K562 (cell line): ENCODE measurements at regions not wholly inside any gene's neighbourhood (a gene's known extent, or its start where the extent isn't known, plus 50 kb on each side); places are given as distances from the start of the nearest gene placed in this dataset.

Source experiments
- ATAC-seq: fragments of 200-7000 bp; cut with Tn5 transposase; 3 replicates; pipeline ENCODE4 v1.9.1; 2020; ENCODE audit warnings: moderate library complexity
- BruUV-seq: library from RNA; stranded (reverse); fragments of 400-500 nt; replicated peaks from 2 replicates; lab custom pipeline; 2021; lab: Mats Ljungman, UMichigan
- CTCF ChIA-PET: fragments of 300-600 bp; formaldehyde crosslinking; extraction: SDS; loops from one replicate; lab custom pipeline; 2021; ENCODE audit warnings: low intra/inter-chr PET ratio; lab: Yijun Ruan, JAX
- POLR2A ChIA-PET: fragments of 300-600, 350-650 bp; sonication (Branson Sonifier 250); formaldehyde crosslinking; extraction: SDS; loops from one replicate; lab custom pipeline; 2021; ENCODE audit warnings: antibody characterized with exemption, inconsistent platforms; lab: Yijun Ruan, JAX
- DNase-seq, 4 experiments: peaks; one replicate each; pipeline versions ENCODE4 v3.0.0 to v3.0.0-alpha.2; 2011 to 2018; ENCODE audit warnings: low spot score in 3 of 4, mixed read lengths in 3 of 4; ENCODE audit errors: extremely low read depth in 1 of 4
- FAIRE-seq: peaks from 2 replicates; lab custom pipeline; 2011; peaks lifted over from hg19 to GRCh38; lab: Jason Lieb, UNC
- H2AFZ ChIP-seq: 2 replicates; pipeline ENCODE4 v1.6.0; 2011; ENCODE audit warnings: low read depth, low read length, control low read depth, inconsistent platforms
- H3K27ac ChIP-seq: fragments of 200-600 bp; 3 replicates; pipeline ENCODE4 v1.8.0; 2011; ENCODE audit warnings: low read depth, mild to moderate bottlenecking, control low read depth, inconsistent platforms, low read length, moderate library complexity, mixed read lengths; ENCODE audit errors: extremely low read depth
- H3K27me3 ChIP-seq, 2 experiments: fragments of 300-600 bp in 1 of 2; 2 replicates in 1 of 2; 3 replicates in 1 of 2; pipeline versions ENCODE4 v1.6.0 to v1.8.0; 2011; ENCODE audit warnings: inconsistent platforms in 2 of 2, low read length in 2 of 2, mild to moderate bottlenecking in 1 of 2, mixed read lengths in 1 of 2, moderate library complexity in 1 of 2; ENCODE audit not compliant: control insufficient read depth in 2 of 2, insufficient read depth in 2 of 2
- H3K36me3 ChIP-seq: fragments of 300-600 bp; 3 replicates; pipeline ENCODE4 v1.8.0; 2011; ENCODE audit warnings: mild to moderate bottlenecking, low read length, inconsistent platforms; ENCODE audit not compliant: control insufficient read depth, insufficient read depth
- H3K4me1 ChIP-seq, 2 experiments: fragments of 200-600 bp in 1 of 2; replicated peaks in 1 of 2; 2 replicates in 1 of 2; 3 replicates in 1 of 2; pipeline versions ENCODE4 v1.5.1 to v1.8.0; 2011; ENCODE audit warnings: inconsistent platforms in 2 of 2, low read length in 2 of 2, mild to moderate bottlenecking in 1 of 2, mixed read lengths in 1 of 2, moderate library complexity in 1 of 2; ENCODE audit not compliant: control insufficient read depth in 2 of 2, insufficient read depth in 2 of 2
- H3K4me2 ChIP-seq: 2 replicates; pipeline ENCODE4 v1.6.1; 2011; ENCODE audit warnings: low read length, control low read depth, inconsistent platforms, mixed read lengths; ENCODE audit not compliant: insufficient read depth
- H3K4me3 ChIP-seq: fragments of 200-600 bp; sonication (generic), shearing (Covaris generic); 2 replicates; pipeline ENCODE4 v1.5.1; 2016; ENCODE audit warnings: control low read depth, inconsistent platforms
- H3K79me2 ChIP-seq: fragments of 200-600 bp; 3 replicates; pipeline ENCODE4 v1.8.0; 2011; ENCODE audit warnings: low read length, inconsistent platforms; ENCODE audit not compliant: control insufficient read depth, insufficient read depth
- H3K9ac ChIP-seq, 2 experiments: 2 replicates each; pipeline versions ENCODE4 v1.6.0 to v1.6.1; 2011; ENCODE audit warnings: low read depth in 2 of 2, low read length in 2 of 2, control low read depth in 1 of 2, inconsistent platforms in 1 of 2, mild to moderate bottlenecking in 1 of 2, mixed read lengths in 1 of 2; ENCODE audit not compliant: insufficient read depth in 1 of 2
- H3K9me1 ChIP-seq: one replicate; pipeline ENCODE4 v1.6.0; 2011; ENCODE audit warnings: inconsistent platforms, mild to moderate bottlenecking, low read length, moderate library complexity; ENCODE audit not compliant: control insufficient read depth, insufficient read depth
- H3K9me3 ChIP-seq: replicated peaks from 2 replicates; pipeline ENCODE4 v1.5.1; 2011; ENCODE audit warnings: low read depth, low read length, inconsistent platforms; ENCODE audit not compliant: control insufficient read depth, insufficient read depth
- H4K20me1 ChIP-seq: replicated peaks from 2 replicates; pipeline ENCODE4 v1.6.1; 2011; ENCODE audit warnings: low read length, inconsistent platforms, mixed read lengths; ENCODE audit not compliant: control insufficient read depth, insufficient read depth
- CBFA2T2 ChIP-seq: fragments of 450-650 bp; conservative IDR thresholded peaks from 2 replicates; pipeline ENCODE4 v1.6.1; 2017; ENCODE audit warnings: mild to moderate bottlenecking
- CCAR2 ChIP-seq: fragments of 200-400 bp; formaldehyde crosslinking; IDR thresholded peaks from 2 replicates; pipeline ENCODE4 v1.6.1; 2017; ENCODE audit warnings: mild to moderate bottlenecking, low read depth, low read length
- GABPB1 ChIP-seq: sonication (generic); formaldehyde crosslinking; IDR thresholded peaks from 2 replicates; pipeline ENCODE4 v1.8.0; 2022; ENCODE audit warnings: mild to moderate bottlenecking, missing genetic modification reagents
- HDAC2 ChIP-seq: fragments of 450-650 bp; IDR thresholded peaks from 2 replicates; pipeline ENCODE4 v1.6.1; 2016; ENCODE audit warnings: mild to moderate bottlenecking
- HEY1 ChIP-seq: fragments of 250-450 bp; sonication (Bioruptor Pico); IDR thresholded peaks from 2 replicates; pipeline ENCODE4 v1.5.0; 2020; ENCODE audit warnings: mild to moderate bottlenecking, moderate library complexity, borderline replicate concordance
- LEF1 ChIP-seq: fragments of 450-650 bp; IDR thresholded peaks from 2 replicates; pipeline ENCODE4 v1.6.1; 2016; ENCODE audit warnings: mild to moderate bottlenecking
- PHTF2 ChIP-seq: fragments of 250-450 bp; sonication (Bioruptor Pico); IDR thresholded peaks from 2 replicates; pipeline ENCODE4 v1.5.0; 2021; ENCODE audit warnings: mild to moderate bottlenecking
- YBX1 ChIP-seq: fragments of 450-650 bp; IDR thresholded peaks from 2 replicates; pipeline ENCODE4 v1.7.1; 2016; ENCODE audit warnings: mild to moderate bottlenecking
- ZBED1 ChIP-seq: IDR thresholded peaks from 2 replicates; pipeline ENCODE4 v1.6.1; 2014
- ZNF740 ChIP-seq, 3 experiments: fragments of 200-800 bp in 1 of 3; sonication (Bioruptor generic) in 1 of 3; sonication (generic) in 1 of 3; formaldehyde crosslinking in 1 of 3; IDR thresholded peaks; 2 replicates each; pipeline versions ENCODE4 v1.6.1 to v1.8.0; 2016 to 2022; ENCODE audit warnings: mild to moderate bottlenecking in 2 of 3, missing compliant biosample characterization in 2 of 3, missing genetic modification characterization in 2 of 3, missing genetic modification reagents in 1 of 3
- WGBS: fragments of 100-300 bp; shearing (Covaris generic); methylation state at CpG from one replicate; pipeline ENCODE4 v1.1.6; 2016; ENCODE audit warnings: low coverage, mixed read lengths; ENCODE audit not compliant: insufficient coverage; ENCODE audit errors: missing lambda C conversion rate; 5-methylcytosine and 5-hydroxymethylcytosine counted together
- in situ Hi-C: fragments of 300-500 bp; cut with MboI; formaldehyde crosslinking; loops from 4 replicates; pipeline ENCODE4 v1.15.0; 2018; ENCODE audit warnings: inconsistent platforms, mixed read lengths
- intact Hi-C: fragments of 100-400 bp; cut with micrococcal nuclease; formaldehyde crosslinking; loops from 2 replicates; pipeline ENCODE4 v1.14.2; 2022
- TF ChIP-seq, protein P1 (sequence below): fragments of 450-650 bp; formaldehyde crosslinking; IDR thresholded peaks from 2 replicates; pipeline ENCODE4 v1.4.0; 2020; ENCODE audit warnings: mild to moderate bottlenecking

DNA sequence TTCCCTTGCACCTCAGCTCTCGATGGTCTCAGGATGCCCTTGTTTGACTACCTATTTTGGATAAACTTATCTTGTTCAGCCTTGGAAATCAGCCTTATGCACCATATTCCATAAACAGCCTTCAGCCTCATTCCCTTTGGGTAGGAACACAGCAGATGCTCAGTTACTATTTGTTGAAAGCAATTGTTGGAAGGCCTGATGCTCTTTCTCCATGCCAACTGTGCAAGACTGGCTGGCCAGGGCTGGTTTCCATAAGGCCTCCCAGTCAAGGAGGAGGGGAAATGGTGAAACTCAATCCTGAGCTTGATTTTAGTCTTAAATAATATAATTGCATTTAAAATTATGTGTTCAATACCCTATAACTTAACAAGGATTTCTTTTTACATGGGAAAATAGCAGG is 121.1 kb upstream of the DEPDC1 start:
- intact Hi-C loops, result no loop called here
- BruUV-seq, result no TSS peak
- Histone ChIP-seq H3K4me3 (no peak overlapping the region), H3K27ac (no peak overlapping the region), H4K20me1 (no peaks in the 10 kb centered on the region), H2AFZ (no peak overlapping the region), H3K9me3 (peaks cover 3% of the 10 kb centered on the region), H3K9me1 (no peaks in the 10 kb centered on the region), H3K9ac (no peak overlapping the region), H3K4me1 (no peaks in the 10 kb centered on the region), H3K27me3 (no peaks in the 10 kb centered on the region), H3K79me2 (no peaks in the 10 kb centered on the region), H3K36me3 (no peaks in the 10 kb centered on the region), H3K4me2 (no peak overlapping the region)
- FAIRE-seq, result no peak
- in situ Hi-C loops, result no loop called here
- ChIA-PET CTCF (no interaction called here), POLR2A (no interaction called here)
- no peak for DNase-seq
- TF ChIP-seq LEF1, result no peak
- no peak for TF ChIP-seq CCAR2
- TF ChIP-seq YBX1, result no peak
- no peak for TF ChIP-seq ZNF740 (CRISPR knock-in tag; IDR thresholded peaks at IDR 0.05)
- TF ChIP-seq ZNF740 (tag; IDR thresholded peaks at IDR 0.05), result no peak
- no peak for TF ChIP-seq CBFA2T2
- no peak for TF ChIP-seq PHTF2 (CRISPR knock-in tag)
- TF ChIP-seq, protein P1, sequence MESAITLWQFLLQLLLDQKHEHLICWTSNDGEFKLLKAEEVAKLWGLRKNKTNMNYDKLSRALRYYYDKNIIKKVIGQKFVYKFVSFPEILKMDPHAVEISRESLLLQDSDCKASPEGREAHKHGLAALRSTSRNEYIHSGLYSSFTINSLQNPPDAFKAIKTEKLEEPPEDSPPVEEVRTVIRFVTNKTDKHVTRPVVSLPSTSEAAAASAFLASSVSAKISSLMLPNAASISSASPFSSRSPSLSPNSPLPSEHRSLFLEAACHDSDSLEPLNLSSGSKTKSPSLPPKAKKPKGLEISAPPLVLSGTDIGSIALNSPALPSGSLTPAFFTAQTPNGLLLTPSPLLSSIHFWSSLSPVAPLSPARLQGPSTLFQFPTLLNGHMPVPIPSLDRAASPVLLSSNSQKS, result no peak
- no peak for TF ChIP-seq HDAC2
- TF ChIP-seq GABPB1 (CRISPR knock-in tag), result no peak
- no peak for TF ChIP-seq HEY1
- no peak for TF ChIP-seq ZBED1
- no peak for ATAC-seq
- 0% methylated on average over 1 of the region's 1 CpG for WGBS
